Right lobe of liver (tissue), 6 donors: ENCODE measurements at regions not wholly inside any gene's neighbourhood (a gene's known extent, or its start where the extent isn't known, plus 50 kb on each side); places are given as distances from the start of the nearest gene placed in this dataset.

Experiments used
- ATAC-seq, 4 donors: fragments of 200-7000 bp; cut with Tn5 transposase; one replicate each; pipeline ENCODE4 v1.9.1; 2020; ENCODE audit warnings: mild to moderate bottlenecking in 4 of 4, moderate library complexity in 4 of 4
- DNase-seq, 3 donors: peaks; one replicate each; pipeline ENCODE4 v3.0.0-alpha.2; 2020
- H3K27ac ChIP-seq, 3 donors: fragments of 200-600 bp; one replicate each; pipeline ENCODE4 v1.8.0; 2022
- H3K27me3 ChIP-seq, 2 donors: fragments of 200-600 bp; one replicate each; pipeline ENCODE4 v1.8.0; 2022
- H3K36me3 ChIP-seq, 4 donors: fragments of 200-600 bp; sonication (generic) in 1 of 4; one replicate each; pipeline versions ENCODE4 v1.5.1 to v1.8.0; 2017 to 2022; ENCODE audit warnings: control low read depth in 1 of 4
- H3K4me1 ChIP-seq, 4 donors: fragments of 200-600 bp; sonication (generic) in 1 of 4; one replicate each; pipeline versions ENCODE4 v1.5.1 to v1.8.0; 2017 to 2022; ENCODE audit warnings: control low read depth in 1 of 4
- H3K4me3 ChIP-seq, 3 donors: fragments of 200-600 bp; one replicate each; pipeline ENCODE4 v1.8.0; 2022
- H3K9me3 ChIP-seq, 4 donors: fragments of 200-600 bp; sonication (generic) in 1 of 4; one replicate each; pipeline versions ENCODE4 v1.5.1 to v1.8.0; 2017 to 2022; ENCODE audit warnings: control low read depth in 1 of 4
- CTCF ChIP-seq, 4 donors: fragments of 200-600 bp in 3 of 4; fragments of 450-650 bp in 1 of 4; IDR thresholded peaks; one replicate each; pipeline versions ENCODE4 v1.5.1 to v1.8.0; 2016 to 2022; ENCODE audit warnings: antibody characterized with exemption in 4 of 4, mild to moderate bottlenecking in 2 of 4
- POLR2A ChIP-seq: fragments of 450-650 bp; IDR thresholded peaks from one replicate; pipeline ENCODE4 v1.6.1; 2017; ENCODE audit warnings: antibody characterized with exemption, mild to moderate bottlenecking
- WGBS: methylation state at CpG from one replicate; pipeline ENCODE4 v1.1.6; 2018; ENCODE audit warnings: low coverage, low lambda C conversion rate; ENCODE audit not compliant: insufficient coverage; ENCODE audit errors: missing lambda C conversion rate; 5-methylcytosine and 5-hydroxymethylcytosine counted together
- intact Hi-C, 2 donors: fragments of 100-400 bp; cut with DNase I; formaldehyde crosslinking; loops; one replicate each; pipeline versions ENCODE4 v1.11.2 to v1.14.1; 2022
- donor health status: DM: no; HTN: yes; CAD: no.
- donor health status: DM: no; HTN: no; CAD: no.
- donor health status: DM: no; HTN: no; CAD: no.
- donor health status: DM: no; HTN: yes; CAD: no.
- donor health status: DM: no; HTN: yes; CAD: no.

- H3K4me1 ChIP-seq = peaks cover 0 to 14% (median 5%) of the 10 kb centered on the region in 4 donors
- 75% methylated on average over 7 of the region's 12 CpGs for WGBS
- no peaks in the 10 kb centered on the region for H3K27me3 ChIP-seq
- ATAC-seq (no peak), DNase-seq (no peak)
- H3K36me3 ChIP-seq = no peaks in the 10 kb centered on the region
- TF ChIP-seq CTCF (IDR thresholded peaks at IDR 0.05) (no peak), POLR2A (no peak)
- no peak overlapping the region for H3K4me3 ChIP-seq
- H3K9me3 ChIP-seq = no peaks in the 10 kb centered on the region
- intact Hi-C loops = no loop called here
- H3K27ac ChIP-seq = no peak overlapping the region
Observed at GRCh38 chr6:6714118-6714897, 125.8 kb downstream of the LY86 start.

GRCh38 chr6:6714953-6715352 is 126.4 kb downstream of the LY86 start:
- no peak overlapping the region for H3K4me3 ChIP-seq
- intact Hi-C loops = no loop called here
- no peaks in the 10 kb centered on the region for H3K36me3 ChIP-seq
- no peak for DNase-seq
- TF ChIP-seq POLR2A = no peak
- no peak for TF ChIP-seq CTCF (IDR thresholded peaks at IDR 0.05)
- H3K27ac ChIP-seq = no peak overlapping the region
- peaks cover 0 to 14% (median 5%) of the 10 kb centered on the region in 4 donors for H3K4me1 ChIP-seq
- 68% methylated on average over 5 of the region's 7 CpGs for WGBS
- no peaks in the 10 kb centered on the region for H3K27me3 ChIP-seq
- ATAC-seq = peak in 1 of 4 donors; percentile 31
- no peaks in the 10 kb centered on the region for H3K9me3 ChIP-seq

- H3K36me3 ChIP-seq = no peaks in the 10 kb centered on the region
- ATAC-seq (no peak), DNase-seq (no peak)
- H3K27me3 ChIP-seq = no peaks in the 10 kb centered on the region
- 68% methylated on average over 3 of the region's 3 CpGs for WGBS
- intact Hi-C loops = no loop called here
- no peaks in the 10 kb centered on the region for H3K9me3 ChIP-seq
- peaks cover 0 to 14% (median 5%) of the 10 kb centered on the region in 4 donors for H3K4me1 ChIP-seq
- H3K4me3 ChIP-seq = no peak overlapping the region
- TF ChIP-seq POLR2A (no peak), CTCF (IDR thresholded peaks at IDR 0.05) (no peak)
- H3K27ac ChIP-seq = no peak overlapping the region
Observed at GRCh38 chr6:6715465-6715864, 126.9 kb downstream of the LY86 start.

- H3K36me3 ChIP-seq = no peaks in the 10 kb centered on the region
- H3K4me1 ChIP-seq = peaks cover 0 to 11% (median 4%) of the 10 kb centered on the region in 4 donors
- no peak for DNase-seq
- H3K27ac ChIP-seq = no peak overlapping the region
- no peaks in the 10 kb centered on the region for H3K27me3 ChIP-seq
- TF ChIP-seq POLR2A (no peak), CTCF (IDR thresholded peaks at IDR 0.05) (no peak)
- WGBS = 73% methylated on average over 5 of the region's 7 CpGs
- H3K9me3 ChIP-seq = no peaks in the 10 kb centered on the region
- no peak for ATAC-seq
- intact Hi-C loops = no loop called here
- H3K4me3 ChIP-seq = no peak overlapping the region
Observed at GRCh38 chr6:6716998-6717763, 128.7 kb downstream of the LY86 start.
